Occipital lobe (tissue), 1 donor: ENCODE measurements at regions not wholly inside any gene's neighbourhood (a gene's known extent, or its start where the extent isn't known, plus 50 kb on each side); places are given as distances from the start of the nearest gene placed in this dataset.

Experiments
- DNase-seq: peaks from one replicate; lab custom pipeline; 2025; lab: John Stamatoyannopoulos, UW

GRCh38 chr4:20590849-20591248 is 109.4 kb upstream of the PACRGL start:
- no peak for DNase-seq

- DNase-seq: no peak
Measured at GRCh38 chr4:20591571-20591970, 108.7 kb upstream of the PACRGL start.

- DNase-seq: no peak
Measured at GRCh38 chr4:20592013-20592412, 108.2 kb upstream of the PACRGL start.

GRCh38 chr4:20592663-20593062 is 107.6 kb upstream of the PACRGL start:
- no peak for DNase-seq

- no peak for DNase-seq
Measured at GRCh38 chr4:20598626-20599025, 101.6 kb upstream of the PACRGL start.

GRCh38 chr4:20603671-20604313 is 96.5 kb upstream of the PACRGL start:
- DNase-seq: no peak

- no peak for DNase-seq
Measured at GRCh38 chr4:20612313-20612712, 87.9 kb upstream of the PACRGL start.

GRCh38 chr4:20614816-20615215 is 85.4 kb upstream of the PACRGL start:
- DNase-seq: no peak

GRCh38 chr4:20615486-20616260 is 84.6 kb upstream of the PACRGL start:
- no peak for DNase-seq

- no peak for DNase-seq
Measured at GRCh38 chr4:20616313-20616712, 83.9 kb upstream of the PACRGL start.

GRCh38 chr4:20616848-20617247 is 83.4 kb upstream of the PACRGL start:
- DNase-seq: no peak

- no peak for DNase-seq
Measured at GRCh38 chr4:20617678-20618396, 82.4 kb upstream of the PACRGL start.

- no peak for DNase-seq
Measured at GRCh38 chr4:20618731-20619130, 81.5 kb upstream of the PACRGL start.

- no peak for DNase-seq
Measured at GRCh38 chr4:20621476-20621875, 78.8 kb upstream of the PACRGL start.

GRCh38 chr4:20622701-20623100 is 77.6 kb upstream of the PACRGL start:
- DNase-seq: no peak

GRCh38 chr4:20623939-20624338 is 76.3 kb upstream of the PACRGL start:
- no peak for DNase-seq

GRCh38 chr4:20624793-20625374 is 75.4 kb upstream of the PACRGL start:
- no peak for DNase-seq

GRCh38 chr4:20625426-20625825 is 74.8 kb upstream of the PACRGL start:
- no peak for DNase-seq

GRCh38 chr4:20626326-20627005 is 73.8 kb upstream of the PACRGL start:
- DNase-seq: no peak

- DNase-seq: no peak
Measured at GRCh38 chr4:20627866-20628265, 72.4 kb upstream of the PACRGL start.
